ENCODE measurements at regions not wholly inside any gene's neighbourhood (a gene's known extent, or its start where the extent isn't known, plus 50 kb on each side); places are given as distances from the start of the nearest gene placed in this dataset.

DNA sequence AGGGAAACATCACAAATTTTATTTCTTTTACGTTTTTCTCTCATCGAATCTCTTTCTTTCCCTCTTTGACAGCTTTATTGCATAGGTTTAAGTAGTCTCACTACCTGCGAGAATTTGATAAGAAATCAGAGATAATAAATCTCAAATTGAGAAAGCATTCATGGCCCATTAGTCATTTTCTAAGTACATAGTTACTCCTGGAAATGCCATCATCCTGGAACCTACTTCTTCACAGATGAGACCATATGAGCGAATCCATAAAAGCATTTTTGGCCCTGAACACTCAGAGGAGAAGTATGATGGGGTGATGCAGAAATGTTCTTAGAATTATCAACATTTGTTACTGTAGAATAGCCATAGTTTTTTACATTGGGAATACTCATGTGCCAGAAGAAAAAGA lies 138.0 kb upstream of the ARHGAP28 start:
- Histone ChIP-seq H3K27ac (ENCODE audit: low read length) (no peak overlapping the region), H3K9me3 (ENCODE audit: control insufficient read depth in 2 of 2, low read length in 2 of 2) (no peaks in the 10 kb centered on the region), H3K4me1 (ENCODE audit: control insufficient read depth, insufficient read depth, low read length) (no peaks in the 10 kb centered on the region), H3K9ac (ENCODE audit: low read length in 2 of 2) (no peak overlapping the region), H3K27me3 (ENCODE audit: control insufficient read depth in 1 of 2, insufficient read depth in 2 of 2, low read length in 2 of 2) (no peaks in the 10 kb centered on the region), H3K4me3 (ENCODE audit: low read length in 2 of 2) (no peak overlapping the region), H3K36me3 (ENCODE audit: control insufficient read depth in 2 of 2, insufficient read depth in 2 of 2, low read length in 2 of 2) (no peaks in the 10 kb centered on the region)

- H3K9ac ChIP-seq (ENCODE audit: low read length in 2 of 2) = no peak overlapping the region
- H3K4me1 ChIP-seq (ENCODE audit: control insufficient read depth, insufficient read depth, low read length) = no peaks in the 10 kb centered on the region
- no peak overlapping the region for H3K27ac ChIP-seq (ENCODE audit: low read length)
- no peaks in the 10 kb centered on the region for H3K9me3 ChIP-seq (ENCODE audit: control insufficient read depth in 2 of 2, low read length in 2 of 2)
- no peak overlapping the region for H3K4me3 ChIP-seq (ENCODE audit: low read length in 2 of 2)
- H3K27me3 ChIP-seq (ENCODE audit: control insufficient read depth in 1 of 2, insufficient read depth in 2 of 2, low read length in 2 of 2) = no peaks in the 10 kb centered on the region
- no peaks in the 10 kb centered on the region for H3K36me3 ChIP-seq (ENCODE audit: control insufficient read depth in 2 of 2, insufficient read depth in 2 of 2, low read length in 2 of 2)
Observed at GRCh38 chr18:6592522-6592921, 137.0 kb upstream of the ARHGAP28 start.

DNA sequence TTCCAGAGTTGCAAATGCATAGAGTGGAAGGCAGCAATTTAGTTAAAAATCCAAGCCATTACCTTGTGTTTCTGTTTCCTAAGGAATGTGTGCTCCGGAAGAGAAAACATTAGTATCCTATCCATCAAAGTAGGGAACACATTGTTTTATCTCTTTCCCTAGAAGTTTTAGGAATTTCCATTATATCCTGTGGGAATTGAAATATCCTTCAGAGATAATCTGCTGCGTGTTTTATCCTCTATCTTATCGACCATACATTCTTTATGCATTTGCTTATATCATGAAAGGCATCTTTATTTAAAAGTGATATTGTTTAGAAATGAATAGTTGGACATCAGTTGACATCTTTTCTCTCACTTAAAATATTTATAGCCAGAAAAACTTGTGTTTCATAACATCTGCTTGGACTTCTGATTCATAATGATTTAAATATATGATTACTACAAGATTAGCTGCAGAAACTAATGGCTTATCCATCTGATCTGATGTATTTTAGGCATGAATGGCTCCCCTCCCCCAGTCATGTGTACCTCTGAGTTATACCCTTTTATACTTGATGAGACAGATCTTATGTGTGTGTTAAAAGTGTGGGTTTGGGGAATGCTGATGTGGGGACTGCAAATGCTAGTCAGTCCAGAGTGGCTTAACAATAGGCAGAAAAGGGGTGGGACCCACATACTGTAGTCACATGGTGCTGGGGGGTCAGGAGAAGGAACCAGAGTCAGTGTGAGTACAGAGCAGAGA lies 136.2 kb upstream of the ARHGAP28 start:
- Histone ChIP-seq H3K9me3 (ENCODE audit: control insufficient read depth in 2 of 2, low read length in 2 of 2) (no peaks in the 10 kb centered on the region), H3K4me1 (ENCODE audit: control insufficient read depth, insufficient read depth, low read length) (no peaks in the 10 kb centered on the region), H3K9ac (ENCODE audit: low read length in 2 of 2) (no peak overlapping the region), H3K27me3 (ENCODE audit: control insufficient read depth in 1 of 2, insufficient read depth in 2 of 2, low read length in 2 of 2) (no peaks in the 10 kb centered on the region), H3K36me3 (ENCODE audit: control insufficient read depth in 2 of 2, insufficient read depth in 2 of 2, low read length in 2 of 2) (no peaks in the 10 kb centered on the region), H3K27ac (ENCODE audit: low read length) (no peak overlapping the region), H3K4me3 (ENCODE audit: low read length in 2 of 2) (no peak overlapping the region)

GRCh38 chr18:6595666-6596065 lies 133.8 kb upstream of the ARHGAP28 start:
- Histone ChIP-seq H3K4me3 (ENCODE audit: low read length in 2 of 2) (no peak overlapping the region), H3K9ac (ENCODE audit: low read length in 2 of 2) (no peak overlapping the region), H3K4me1 (ENCODE audit: control insufficient read depth, insufficient read depth, low read length) (no peaks in the 10 kb centered on the region), H3K27me3 (ENCODE audit: control insufficient read depth in 1 of 2, insufficient read depth in 2 of 2, low read length in 2 of 2) (no peaks in the 10 kb centered on the region), H3K36me3 (ENCODE audit: control insufficient read depth in 2 of 2, insufficient read depth in 2 of 2, low read length in 2 of 2) (no peaks in the 10 kb centered on the region), H3K27ac (ENCODE audit: low read length) (no peak overlapping the region), H3K9me3 (ENCODE audit: control insufficient read depth in 2 of 2, low read length in 2 of 2) (no peaks in the 10 kb centered on the region)

GRCh38 chr18:6598657-6599056 lies 130.9 kb upstream of the ARHGAP28 start:
- Histone ChIP-seq H3K4me3 (ENCODE audit: low read length in 2 of 2) (no peak overlapping the region), H3K4me1 (ENCODE audit: control insufficient read depth, insufficient read depth, low read length) (no peaks in the 10 kb centered on the region), H3K27ac (ENCODE audit: low read length) (no peak overlapping the region), H3K9me3 (ENCODE audit: control insufficient read depth in 2 of 2, low read length in 2 of 2) (no peaks in the 10 kb centered on the region), H3K9ac (ENCODE audit: low read length in 2 of 2) (no peak overlapping the region), H3K36me3 (ENCODE audit: control insufficient read depth in 2 of 2, insufficient read depth in 2 of 2, low read length in 2 of 2) (no peaks in the 10 kb centered on the region), H3K27me3 (ENCODE audit: control insufficient read depth in 1 of 2, insufficient read depth in 2 of 2, low read length in 2 of 2) (no peaks in the 10 kb centered on the region)

DNA sequence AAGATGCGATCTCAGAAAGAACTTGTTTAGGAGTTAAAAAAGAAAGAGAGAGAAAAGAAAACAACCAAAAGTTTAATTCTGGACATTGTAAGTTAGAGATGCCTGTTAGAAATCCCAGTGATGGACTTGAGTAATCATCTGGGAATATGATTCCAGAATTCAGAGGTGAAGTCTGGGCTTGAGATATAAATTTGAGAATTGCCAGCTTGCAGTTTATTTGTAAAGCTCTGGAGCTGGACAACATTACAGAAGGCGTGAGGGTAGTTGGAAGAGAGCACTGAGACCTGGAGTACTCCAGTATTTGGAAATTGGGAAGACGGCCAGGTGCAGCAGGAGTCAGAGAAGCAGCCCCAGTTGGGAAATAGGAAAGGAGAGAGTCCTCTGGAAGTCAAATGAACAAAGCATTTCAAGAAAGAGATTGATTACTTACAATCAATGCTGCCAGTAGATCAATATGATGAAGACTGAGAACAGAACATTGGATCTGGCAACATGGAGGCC lies 128.8 kb upstream of the ARHGAP28 start:
- H3K9ac ChIP-seq (ENCODE audit: low read length in 2 of 2) = no peak overlapping the region
- no peaks in the 10 kb centered on the region for H3K36me3 ChIP-seq (ENCODE audit: control insufficient read depth in 2 of 2, insufficient read depth in 2 of 2, low read length in 2 of 2)
- peaks cover 2% of the 10 kb centered on the region for H3K4me1 ChIP-seq (ENCODE audit: control insufficient read depth, insufficient read depth, low read length)
- no peak overlapping the region for H3K27ac ChIP-seq (ENCODE audit: low read length)
- no peaks in the 10 kb centered on the region for H3K9me3 ChIP-seq (ENCODE audit: control insufficient read depth in 2 of 2, low read length in 2 of 2)
- H3K4me3 ChIP-seq (ENCODE audit: low read length in 2 of 2) = no peak overlapping the region
- no peaks in the 10 kb centered on the region for H3K27me3 ChIP-seq (ENCODE audit: control insufficient read depth in 1 of 2, insufficient read depth in 2 of 2, low read length in 2 of 2)

GRCh38 chr18:6601241-6601640 lies 128.3 kb upstream of the ARHGAP28 start:
- Histone ChIP-seq H3K9ac (ENCODE audit: low read length in 2 of 2) (no peak overlapping the region), H3K4me1 (ENCODE audit: control insufficient read depth, insufficient read depth, low read length) (peaks cover 2% of the 10 kb centered on the region), H3K27me3 (ENCODE audit: control insufficient read depth in 1 of 2, insufficient read depth in 2 of 2, low read length in 2 of 2) (no peaks in the 10 kb centered on the region), H3K27ac (ENCODE audit: low read length) (no peak overlapping the region), H3K4me3 (ENCODE audit: low read length in 2 of 2) (no peak overlapping the region), H3K9me3 (ENCODE audit: control insufficient read depth in 2 of 2, low read length in 2 of 2) (no peaks in the 10 kb centered on the region), H3K36me3 (ENCODE audit: control insufficient read depth in 2 of 2, insufficient read depth in 2 of 2, low read length in 2 of 2) (no peaks in the 10 kb centered on the region)

- Histone ChIP-seq H3K9ac (ENCODE audit: low read length in 2 of 2) (no peak overlapping the region), H3K27ac (ENCODE audit: low read length) (no peak overlapping the region), H3K4me1 (ENCODE audit: control insufficient read depth, insufficient read depth, low read length) (peaks cover 2% of the 10 kb centered on the region), H3K36me3 (ENCODE audit: control insufficient read depth in 2 of 2, insufficient read depth in 2 of 2, low read length in 2 of 2) (no peaks in the 10 kb centered on the region), H3K27me3 (ENCODE audit: control insufficient read depth in 1 of 2, insufficient read depth in 2 of 2, low read length in 2 of 2) (no peaks in the 10 kb centered on the region), H3K9me3 (ENCODE audit: control insufficient read depth in 2 of 2, low read length in 2 of 2) (no peaks in the 10 kb centered on the region), H3K4me3 (ENCODE audit: low read length in 2 of 2) (no peak overlapping the region)
Observed at GRCh38 chr18:6602365-6602764, 127.2 kb upstream of the ARHGAP28 start.

DNA sequence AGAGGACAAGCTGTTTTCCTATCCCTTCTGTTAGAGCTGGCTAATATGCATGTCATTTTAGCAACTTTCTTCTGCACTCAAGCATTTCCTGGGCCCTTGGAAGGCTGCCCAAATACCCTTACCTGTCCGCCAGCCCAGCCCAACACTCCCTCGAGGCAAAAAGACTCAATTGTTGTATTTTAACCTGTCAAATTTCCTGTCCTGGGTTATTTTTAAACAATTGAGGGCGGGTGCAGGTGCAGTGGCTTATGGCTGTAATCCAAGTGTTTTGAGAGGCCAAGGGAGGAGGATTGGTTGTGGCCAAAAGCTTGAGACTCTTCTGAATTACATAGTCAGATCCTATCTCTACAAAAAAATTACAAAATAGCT lies 125.0 kb upstream of the ARHGAP28 start:
- Histone ChIP-seq H3K4me1 (ENCODE audit: control insufficient read depth, insufficient read depth, low read length) (peaks cover 2% of the 10 kb centered on the region), H3K9me3 (ENCODE audit: control insufficient read depth in 2 of 2, low read length in 2 of 2) (no peaks in the 10 kb centered on the region), H3K27ac (ENCODE audit: low read length) (no peak overlapping the region), H3K36me3 (ENCODE audit: control insufficient read depth in 2 of 2, insufficient read depth in 2 of 2, low read length in 2 of 2) (no peaks in the 10 kb centered on the region), H3K4me3 (ENCODE audit: low read length in 2 of 2) (no peak overlapping the region), H3K9ac (ENCODE audit: low read length in 2 of 2) (no peak overlapping the region), H3K27me3 (ENCODE audit: control insufficient read depth in 1 of 2, insufficient read depth in 2 of 2, low read length in 2 of 2) (no peaks in the 10 kb centered on the region)

GRCh38 chr18:6605115-6605869 lies 124.2 kb upstream of the ARHGAP28 start:
- no peaks in the 10 kb centered on the region for H3K27me3 ChIP-seq (ENCODE audit: control insufficient read depth in 1 of 2, insufficient read depth in 2 of 2, low read length in 2 of 2)
- H3K4me3 ChIP-seq (ENCODE audit: low read length in 2 of 2) = no peak overlapping the region
- no peaks in the 10 kb centered on the region for H3K36me3 ChIP-seq (ENCODE audit: control insufficient read depth in 2 of 2, insufficient read depth in 2 of 2, low read length in 2 of 2)
- H3K4me1 ChIP-seq (ENCODE audit: control insufficient read depth, insufficient read depth, low read length) = peaks cover 2% of the 10 kb centered on the region
- no peaks in the 10 kb centered on the region for H3K9me3 ChIP-seq (ENCODE audit: control insufficient read depth in 2 of 2, low read length in 2 of 2)
- no peak overlapping the region for H3K9ac ChIP-seq (ENCODE audit: low read length in 2 of 2)
- H3K27ac ChIP-seq (ENCODE audit: low read length) = no peak overlapping the region

Measured in stomach smooth muscle (tissue), 2 donors.